ENCODE measurements at regions not wholly inside any gene's neighbourhood (a gene's known extent, or its start where the extent isn't known, plus 50 kb on each side); places are given as distances from the start of the nearest gene placed in this dataset.
"Not testable (repeated sequence)": the region's sequence is repeated elsewhere in the genome, so short reads cannot be mapped to it uniquely, and the experiment has no call there.

DNA sequence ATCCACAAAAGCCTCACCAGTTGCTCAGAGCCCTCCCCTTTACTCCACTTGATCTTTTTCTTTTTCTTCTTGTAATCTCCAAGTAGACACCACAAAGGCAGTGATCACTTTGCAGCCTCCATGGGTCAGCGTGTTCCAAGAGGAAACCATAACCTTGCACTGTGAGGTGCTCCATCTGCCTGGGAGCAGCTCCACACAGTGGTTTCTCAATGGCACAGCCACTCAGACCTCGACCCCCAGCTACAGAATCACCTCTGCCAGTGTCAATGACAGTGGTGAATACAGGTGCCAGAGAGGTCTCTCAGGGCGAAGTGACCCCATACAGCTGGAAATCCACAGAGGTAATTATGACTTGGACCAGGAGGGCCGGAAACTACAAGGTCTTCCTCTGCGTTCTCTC lies 95.6 kb downstream of the FAM72B start:
- DNase-seq (ENCODE audit: low read depth in 1 of 2, low spot score in 2 of 2); H3K4me1 ChIP-seq (replicated peaks); H3K27me3 ChIP-seq (replicated peaks); H3K4me3 ChIP-seq; H3K27ac ChIP-seq; H3K36me3 ChIP-seq; H3K9me3 ChIP-seq (replicated peaks): not testable (repeated sequence)

GRCh38 chr1:121092329-121092968 lies 91.7 kb downstream of the FAM72B start:
- H3K27ac ChIP-seq; H3K4me3 ChIP-seq; H3K9me3 ChIP-seq (replicated peaks); DNase-seq (ENCODE audit: low read depth in 1 of 2, low spot score in 2 of 2); H3K36me3 ChIP-seq; H3K4me1 ChIP-seq (replicated peaks); H3K27me3 ChIP-seq (replicated peaks): not testable (repeated sequence)

- H3K4me3 ChIP-seq; H3K4me1 ChIP-seq (replicated peaks); DNase-seq (ENCODE audit: low read depth in 1 of 2, low spot score in 2 of 2); H3K36me3 ChIP-seq; H3K27me3 ChIP-seq (replicated peaks); H3K27ac ChIP-seq; H3K9me3 ChIP-seq (replicated peaks): not testable (repeated sequence)
Observed at GRCh38 chr1:121095014-121095413, 89.1 kb downstream of the FAM72B start.

- DNase-seq (ENCODE audit: low read depth in 1 of 2, low spot score in 2 of 2): peak; percentile 43 to 64
- peak overlapping the region; percentile 27 for H3K4me3 ChIP-seq
Observed at GRCh38 chr1:121097127-121097866, 86.8 kb downstream of the FAM72B start.

DNA sequence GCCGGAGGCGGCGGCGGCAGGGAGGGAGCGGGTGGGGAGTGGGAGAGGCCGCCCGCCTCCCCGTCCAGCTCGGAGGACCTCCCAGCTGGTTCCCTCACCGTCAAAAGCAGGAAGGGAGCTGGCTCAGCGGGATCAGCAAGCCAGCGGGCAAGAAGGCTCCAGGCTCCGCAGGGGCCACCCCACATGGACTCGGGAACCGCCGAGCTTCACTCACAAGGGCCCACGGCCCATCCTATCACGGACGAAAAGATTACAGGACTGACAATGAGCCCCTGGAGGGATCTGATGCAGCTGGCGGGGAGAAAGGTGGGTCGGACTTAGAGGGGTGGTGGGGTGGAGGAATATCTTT lies 86.3 kb downstream of the FAM72B start:
- H3K27me3 ChIP-seq (replicated peaks); DNase-seq (ENCODE audit: low read depth in 1 of 2, low spot score in 2 of 2); H3K4me1 ChIP-seq (replicated peaks); H3K4me3 ChIP-seq; H3K9me3 ChIP-seq (replicated peaks); H3K36me3 ChIP-seq; H3K27ac ChIP-seq: not testable (repeated sequence)

More at GRCh38 chr1:121097127-121097866, 86.8 kb downstream of the FAM72B start:
- not testable (repeated sequence) for H3K27ac ChIP-seq; H3K36me3 ChIP-seq; H3K9me3 ChIP-seq (replicated peaks); H3K4me1 ChIP-seq (replicated peaks); H3K27me3 ChIP-seq (replicated peaks)

- H3K4me3 ChIP-seq; H3K27me3 ChIP-seq (replicated peaks); DNase-seq (ENCODE audit: low read depth in 1 of 2, low spot score in 2 of 2); H3K27ac ChIP-seq; H3K36me3 ChIP-seq; H3K4me1 ChIP-seq (replicated peaks); H3K9me3 ChIP-seq (replicated peaks): not testable (repeated sequence)
Observed at GRCh38 chr1:121109025-121109424, 75.1 kb downstream of the FAM72B start.

GRCh38 chr1:121116522-121117297 lies 67.4 kb downstream of the FAM72B start:
- H3K36me3 ChIP-seq; H3K4me3 ChIP-seq; H3K4me1 ChIP-seq (replicated peaks); H3K27ac ChIP-seq; H3K9me3 ChIP-seq (replicated peaks); H3K27me3 ChIP-seq (replicated peaks): not testable (repeated sequence)
- DNase-seq (ENCODE audit: low read depth in 1 of 2, low spot score in 2 of 2): peak in 1 of 2 experiments; percentile 37

DNA sequence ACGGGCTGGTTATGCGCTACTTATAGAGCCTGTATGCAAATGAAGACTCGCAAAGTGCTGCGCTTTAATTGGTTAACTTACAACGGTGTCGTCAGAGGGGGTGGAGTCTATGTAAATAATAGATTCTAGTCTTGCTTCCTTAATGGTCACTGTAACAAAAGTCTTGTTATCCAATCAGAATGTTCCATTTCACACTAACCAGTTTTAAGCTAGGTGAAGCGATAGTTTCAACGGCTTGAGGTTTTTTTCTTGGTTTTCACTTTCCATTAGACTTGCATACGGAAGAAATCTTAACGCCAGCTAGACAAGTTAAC lies 66.9 kb downstream of the FAM72B start:
- H3K27ac ChIP-seq; H3K4me1 ChIP-seq (replicated peaks); H3K27me3 ChIP-seq (replicated peaks); H3K9me3 ChIP-seq (replicated peaks); H3K36me3 ChIP-seq; H3K4me3 ChIP-seq; DNase-seq (ENCODE audit: low read depth in 1 of 2, low spot score in 2 of 2): not testable (repeated sequence)

GRCh38 chr1:121117622-121118479 lies 66.3 kb downstream of the FAM72B start:
- H3K4me3 ChIP-seq: peak overlapping the region; percentile 37
- H3K36me3 ChIP-seq; H3K27ac ChIP-seq; H3K27me3 ChIP-seq (replicated peaks); H3K4me1 ChIP-seq (replicated peaks); H3K9me3 ChIP-seq (replicated peaks): not testable (repeated sequence)
- peak; percentile 47 to 54 for DNase-seq (ENCODE audit: low read depth in 1 of 2, low spot score in 2 of 2)
